SU-DHL-6 (cell line): ENCODE measurements at regions not wholly inside any gene's neighbourhood (a gene's known extent, or its start where the extent isn't known, plus 50 kb on each side); places are given as distances from the start of the nearest gene placed in this dataset.

Experiments used
- CTCF ChIP-seq: fragments of 200-600 bp; sonication (generic); IDR thresholded peaks from one replicate; pipeline ENCODE4 v1.5.1; 2017; ENCODE audit warnings: antibody characterized with exemption, mild to moderate bottlenecking, low read length, moderate library complexity; ENCODE audit not compliant: insufficient read depth, poor library complexity, severe bottlenecking
- EZH2phosphoT487 ChIP-seq: fragments of 200-600 bp; sonication (generic), shearing (Covaris generic); conservative IDR thresholded peaks from 2 replicates; pipeline ENCODE4 v1.6.1; 2018; ENCODE audit warnings: mild to moderate bottlenecking, antibody characterized with exemption, low read length, moderate library complexity, mixed read lengths

- TF ChIP-seq CTCF (no peak), EZH2phosphoT487 (no peak)
These were observed 72.5 kb upstream of the DAB2 start for GRCh38 chr5:39497322-39497721.
